ENCODE measurements at regions not wholly inside any gene's neighbourhood (a gene's known extent, or its start where the extent isn't known, plus 50 kb on each side); places are given as distances from the start of the nearest gene placed in this dataset.

DNA sequence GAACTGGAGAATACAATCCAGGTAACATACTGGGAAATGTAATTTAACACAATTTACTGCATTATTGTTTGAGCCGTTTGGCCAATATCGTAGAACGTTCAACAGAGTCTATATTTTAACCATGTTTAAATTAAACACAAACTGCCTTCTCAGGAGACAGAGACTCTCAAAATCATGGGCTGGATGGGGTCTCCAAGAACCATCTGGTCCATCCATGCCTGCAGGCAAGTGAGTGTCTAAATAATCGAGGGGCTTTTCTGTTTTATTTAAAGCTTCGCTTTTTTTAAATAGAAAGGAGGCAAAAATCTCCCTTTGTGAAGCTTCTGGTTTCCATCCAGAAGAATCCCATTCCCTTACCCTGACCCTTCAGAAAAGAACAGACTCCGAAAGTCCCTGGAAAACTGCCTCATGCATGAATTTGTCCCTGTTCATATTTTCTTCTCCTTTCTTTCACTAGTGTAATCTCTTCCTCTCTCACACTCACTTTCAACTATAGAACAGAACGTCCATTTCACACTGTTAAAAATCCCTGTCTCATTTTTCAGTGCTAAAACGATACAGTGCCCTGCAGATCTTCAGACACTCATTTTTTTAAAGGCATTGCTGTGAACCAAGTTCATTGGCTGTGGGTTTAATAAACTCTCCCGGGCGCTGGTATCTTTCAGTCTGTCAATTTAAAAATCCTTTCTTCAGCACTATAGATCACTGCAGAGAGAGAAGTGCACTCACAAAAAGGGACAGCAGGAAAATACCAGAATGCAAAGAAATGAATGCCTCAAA, 111.4 kb upstream of the TOM1L1 start:
- no peak overlapping the region for H2AFZ ChIP-seq (ENCODE audit: low read depth, low read length)
- H4K20me1 ChIP-seq (ENCODE audit: insufficient read depth, low read length) = no peaks in the 10 kb centered on the region
- H3K4me3 ChIP-seq (ENCODE audit: low read length) = no peak overlapping the region
- H3K27ac ChIP-seq (ENCODE audit: low read length) = no peak overlapping the region
- no peaks in the 10 kb centered on the region for H3K27me3 ChIP-seq (ENCODE audit: low read depth, low read length)
- H3K9ac ChIP-seq (ENCODE audit: low read length) = no peak overlapping the region
- TF ChIP-seq EZH2phosphoT487 (IDR thresholded peaks at IDR 0.05; ENCODE audit: low read depth) = no peak
- no peak for TF ChIP-seq CTCF (IDR thresholded peaks at IDR 0.05; ENCODE audit: low read depth, low read length)
- H3K4me1 ChIP-seq (ENCODE audit: low read length) = no peaks in the 10 kb centered on the region
- no peak overlapping the region for H3K4me2 ChIP-seq (ENCODE audit: low read length)
- H3K36me3 ChIP-seq (replicated peaks; ENCODE audit: low read depth, low read length) = no peaks in the 10 kb centered on the region
- H3K9me3 ChIP-seq (ENCODE audit: insufficient read depth, low read length) = no peaks in the 10 kb centered on the region
- no peaks in the 10 kb centered on the region for H3K79me2 ChIP-seq (ENCODE audit: low read length)

DNA sequence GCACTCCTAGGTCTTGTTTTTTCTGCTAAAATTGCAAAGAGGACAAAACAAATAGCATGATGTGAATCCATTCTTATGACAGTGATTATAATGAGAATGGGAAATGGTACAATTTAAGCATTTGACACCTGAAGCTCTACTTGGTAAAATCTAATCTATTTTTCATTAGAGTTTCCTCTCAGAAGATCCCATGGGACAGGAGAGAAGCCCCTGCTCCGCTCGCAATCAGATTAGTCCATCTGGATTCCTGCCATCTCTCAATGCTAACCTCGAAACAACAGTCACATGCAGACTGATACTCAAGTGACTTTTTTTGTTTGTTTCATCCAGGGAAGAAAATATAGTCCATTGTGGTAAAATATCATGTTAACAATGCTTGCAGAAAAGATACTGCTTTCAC, 107.4 kb upstream of the TOM1L1 start:
- no peaks in the 10 kb centered on the region for H3K4me1 ChIP-seq (ENCODE audit: low read length)
- H3K4me2 ChIP-seq (ENCODE audit: low read length) = no peak overlapping the region
- H3K27ac ChIP-seq (ENCODE audit: low read length) = no peak overlapping the region
- no peaks in the 10 kb centered on the region for H3K27me3 ChIP-seq (ENCODE audit: low read depth, low read length)
- TF ChIP-seq CTCF (IDR thresholded peaks at IDR 0.05; ENCODE audit: low read depth, low read length) (no peak), EZH2phosphoT487 (IDR thresholded peaks at IDR 0.05; ENCODE audit: low read depth) (no peak)
- H2AFZ ChIP-seq (ENCODE audit: low read depth, low read length) = no peak overlapping the region
- no peaks in the 10 kb centered on the region for H3K36me3 ChIP-seq (replicated peaks; ENCODE audit: low read depth, low read length)
- H3K79me2 ChIP-seq (ENCODE audit: low read length) = no peaks in the 10 kb centered on the region
- no peak overlapping the region for H3K9ac ChIP-seq (ENCODE audit: low read length)
- no peaks in the 10 kb centered on the region for H3K9me3 ChIP-seq (ENCODE audit: insufficient read depth, low read length)
- H4K20me1 ChIP-seq (ENCODE audit: insufficient read depth, low read length) = no peaks in the 10 kb centered on the region
- H3K4me3 ChIP-seq (ENCODE audit: low read length) = no peak overlapping the region

DNA sequence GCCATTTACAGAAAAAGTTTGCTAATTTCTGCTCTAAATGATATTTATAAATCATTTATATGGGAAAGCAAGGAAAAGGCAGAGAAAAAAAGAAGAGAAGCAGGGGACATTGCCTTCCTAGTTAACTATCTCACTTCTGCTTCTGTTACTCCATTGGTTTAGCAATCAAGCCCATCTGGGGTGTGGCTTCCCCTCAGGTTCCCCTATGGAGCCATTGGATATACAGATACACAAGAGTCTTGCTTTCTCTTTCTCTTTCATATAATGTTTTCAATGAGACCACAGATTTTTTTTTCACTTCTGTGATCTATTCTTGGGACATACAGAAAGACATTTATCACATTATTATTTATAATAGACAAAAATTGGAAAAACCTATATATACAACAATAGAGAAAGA, 105.6 kb upstream of the TOM1L1 start:
- Histone ChIP-seq H3K27me3 (ENCODE audit: low read depth, low read length) (no peaks in the 10 kb centered on the region), H3K79me2 (ENCODE audit: low read length) (no peaks in the 10 kb centered on the region), H3K9ac (ENCODE audit: low read length) (no peak overlapping the region), H3K4me1 (ENCODE audit: low read length) (no peaks in the 10 kb centered on the region), H3K36me3 (replicated peaks; ENCODE audit: low read depth, low read length) (no peaks in the 10 kb centered on the region), H3K4me2 (ENCODE audit: low read length) (no peak overlapping the region), H2AFZ (ENCODE audit: low read depth, low read length) (no peak overlapping the region), H3K27ac (ENCODE audit: low read length) (no peak overlapping the region), H3K4me3 (ENCODE audit: low read length) (no peak overlapping the region), H3K9me3 (ENCODE audit: insufficient read depth, low read length) (no peaks in the 10 kb centered on the region), H4K20me1 (ENCODE audit: insufficient read depth, low read length) (no peaks in the 10 kb centered on the region)
- TF ChIP-seq EZH2phosphoT487 (IDR thresholded peaks at IDR 0.05; ENCODE audit: low read depth) = no peak
- no peak for TF ChIP-seq CTCF (IDR thresholded peaks at IDR 0.05; ENCODE audit: low read depth, low read length)

- H3K9me3 ChIP-seq (ENCODE audit: insufficient read depth, low read length) = no peaks in the 10 kb centered on the region
- H3K27ac ChIP-seq (ENCODE audit: low read length) = no peak overlapping the region
- H3K4me1 ChIP-seq (ENCODE audit: low read length) = no peaks in the 10 kb centered on the region
- H3K9ac ChIP-seq (ENCODE audit: low read length) = no peak overlapping the region
- no peaks in the 10 kb centered on the region for H3K36me3 ChIP-seq (replicated peaks; ENCODE audit: low read depth, low read length)
- no peaks in the 10 kb centered on the region for H3K27me3 ChIP-seq (ENCODE audit: low read depth, low read length)
- TF ChIP-seq EZH2phosphoT487 (IDR thresholded peaks at IDR 0.05; ENCODE audit: low read depth) (no peak), CTCF (IDR thresholded peaks at IDR 0.05; ENCODE audit: low read depth, low read length) (no peak)
- H3K4me3 ChIP-seq (ENCODE audit: low read length) = no peak overlapping the region
- no peaks in the 10 kb centered on the region for H4K20me1 ChIP-seq (ENCODE audit: insufficient read depth, low read length)
- no peak overlapping the region for H3K4me2 ChIP-seq (ENCODE audit: low read length)
- H2AFZ ChIP-seq (ENCODE audit: low read depth, low read length) = no peak overlapping the region
- H3K79me2 ChIP-seq (ENCODE audit: low read length) = no peaks in the 10 kb centered on the region
Measured at GRCh38 chr17:54807331-54807730, 93.3 kb upstream of the TOM1L1 start.

Measured in OCI-LY3 (cell line).